GM20000 (cell line): ENCODE measurements at regions not wholly inside any gene's neighbourhood (a gene's known extent, or its start where the extent isn't known, plus 50 kb on each side); places are given as distances from the start of the nearest gene placed in this dataset.
"Not testable (repeated sequence)": the region's sequence is repeated elsewhere in the genome, so short reads cannot be mapped to it uniquely, and the experiment has no call there.

Experiments
- DNase-seq: peaks from one replicate; pipeline ENCODE4 v3.0.0; 2012; ENCODE audit warnings: low spot score
- TF ChIP-seq, protein P1 (sequence below): IDR thresholded peaks from 2 replicates; pipeline ENCODE4 v1.5.1; 2012; ENCODE audit warnings: mild to moderate bottlenecking, control low read depth; ENCODE audit errors: extremely low read depth, missing control alignments

GRCh38 chr10:94146313-94146712 is 152.6 kb downstream of the PLCE1 start:
- TF ChIP-seq, protein P1, sequence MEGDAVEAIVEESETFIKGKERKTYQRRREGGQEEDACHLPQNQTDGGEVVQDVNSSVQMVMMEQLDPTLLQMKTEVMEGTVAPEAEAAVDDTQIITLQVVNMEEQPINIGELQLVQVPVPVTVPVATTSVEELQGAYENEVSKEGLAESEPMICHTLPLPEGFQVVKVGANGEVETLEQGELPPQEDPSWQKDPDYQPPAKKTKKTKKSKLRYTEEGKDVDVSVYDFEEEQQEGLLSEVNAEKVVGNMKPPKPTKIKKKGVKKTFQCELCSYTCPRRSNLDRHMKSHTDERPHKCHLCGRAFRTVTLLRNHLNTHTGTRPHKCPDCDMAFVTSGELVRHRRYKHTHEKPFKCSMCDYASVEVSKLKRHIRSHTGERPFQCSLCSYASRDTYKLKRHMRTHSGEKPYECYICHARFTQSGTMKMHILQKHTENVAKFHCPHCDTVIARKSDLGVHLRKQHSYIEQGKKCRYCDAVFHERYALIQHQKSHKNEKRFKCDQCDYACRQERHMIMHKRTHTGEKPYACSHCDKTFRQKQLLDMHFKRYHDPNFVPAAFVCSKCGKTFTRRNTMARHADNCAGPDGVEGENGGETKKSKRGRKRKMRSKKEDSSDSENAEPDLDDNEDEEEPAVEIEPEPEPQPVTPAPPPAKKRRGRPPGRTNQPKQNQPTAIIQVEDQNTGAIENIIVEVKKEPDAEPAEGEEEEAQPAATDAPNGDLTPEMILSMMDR = no peak
- no peak for DNase-seq

GRCh38 chr10:94146746-94147145 is 153.0 kb downstream of the PLCE1 start:
- TF ChIP-seq, protein P1 = no peak
- DNase-seq = no peak

DNA sequence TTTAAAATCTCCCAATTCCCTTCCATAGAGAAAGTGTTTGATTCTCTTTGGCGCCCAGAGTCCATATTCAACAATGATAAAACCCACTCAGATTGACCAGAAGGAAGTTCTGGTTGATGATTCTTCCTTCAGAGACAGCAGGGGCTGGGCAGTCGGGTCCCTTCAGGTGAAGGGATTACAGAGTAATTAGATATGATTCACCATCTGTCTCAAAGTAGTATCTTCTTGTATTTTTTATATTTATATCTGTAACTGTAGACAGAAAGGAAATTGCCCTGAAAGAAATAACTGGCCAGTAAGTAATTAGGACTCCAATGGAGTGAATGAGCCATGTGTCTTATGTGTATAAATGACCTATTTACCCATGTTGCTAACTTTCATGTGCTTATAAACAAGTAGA is 156.0 kb downstream of the PLCE1 start:
- TF ChIP-seq, protein P1 = no peak
- no peak for DNase-seq

DNA sequence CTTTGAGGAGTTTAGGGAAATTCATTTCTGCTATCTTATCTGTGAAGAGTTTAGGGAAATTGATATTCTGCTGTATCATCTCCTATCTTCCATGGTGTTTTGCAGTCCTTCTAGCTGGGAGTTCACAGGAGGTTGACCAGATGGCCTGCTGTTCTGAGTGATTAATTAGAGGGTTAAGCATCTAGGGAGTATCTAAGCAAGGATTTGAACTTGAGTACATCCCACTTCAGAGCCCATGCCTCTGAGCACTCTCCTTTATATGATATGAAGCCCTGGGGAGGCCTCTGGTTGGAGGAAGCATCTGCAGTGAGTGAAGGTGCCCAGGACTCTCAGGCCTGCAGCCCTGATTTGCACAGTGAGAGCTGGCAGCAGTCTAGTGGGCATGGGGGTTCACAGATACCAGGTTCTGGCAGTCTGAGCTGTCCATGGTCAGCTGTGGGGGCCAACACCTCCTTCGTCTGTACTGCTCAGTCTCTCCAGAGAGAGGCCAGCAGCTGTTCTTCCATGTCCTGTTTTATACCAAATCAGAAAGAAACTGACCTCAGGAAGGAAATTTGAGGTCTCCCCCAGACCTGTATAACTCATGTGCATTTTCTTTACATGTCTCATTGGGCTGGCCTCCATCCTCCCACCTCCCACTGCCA is 156.9 kb downstream of the PLCE1 start:
- TF ChIP-seq, protein P1 = no peak
- no peak for DNase-seq

DNA sequence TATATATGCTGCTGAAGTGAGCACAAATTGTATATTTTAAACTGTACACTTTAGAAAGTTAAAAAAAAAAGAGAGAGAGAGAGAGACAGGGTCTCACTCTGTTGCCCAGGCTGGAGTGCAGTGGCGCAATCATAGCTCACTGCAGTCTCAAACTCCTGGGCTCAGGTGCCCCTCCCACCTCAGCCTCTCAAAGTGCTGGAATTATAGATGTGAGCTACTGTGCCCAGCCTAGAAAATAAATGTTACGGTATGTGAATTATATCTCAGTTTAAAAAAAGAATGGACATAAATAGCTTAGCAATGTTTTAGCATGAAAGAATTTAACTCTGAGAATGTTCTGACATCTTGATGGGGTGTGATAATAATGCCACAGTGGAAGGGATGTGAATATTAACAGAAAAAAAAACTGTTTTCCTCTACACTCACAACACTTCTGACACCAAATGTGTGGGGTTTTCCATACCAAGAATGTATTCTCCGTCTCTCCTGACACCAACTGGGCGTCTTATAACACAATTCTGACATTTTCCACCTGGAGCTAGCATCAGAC is 162.1 kb downstream of the PLCE1 start:
- DNase-seq = no peak
- TF ChIP-seq, protein P1 = no peak

DNA sequence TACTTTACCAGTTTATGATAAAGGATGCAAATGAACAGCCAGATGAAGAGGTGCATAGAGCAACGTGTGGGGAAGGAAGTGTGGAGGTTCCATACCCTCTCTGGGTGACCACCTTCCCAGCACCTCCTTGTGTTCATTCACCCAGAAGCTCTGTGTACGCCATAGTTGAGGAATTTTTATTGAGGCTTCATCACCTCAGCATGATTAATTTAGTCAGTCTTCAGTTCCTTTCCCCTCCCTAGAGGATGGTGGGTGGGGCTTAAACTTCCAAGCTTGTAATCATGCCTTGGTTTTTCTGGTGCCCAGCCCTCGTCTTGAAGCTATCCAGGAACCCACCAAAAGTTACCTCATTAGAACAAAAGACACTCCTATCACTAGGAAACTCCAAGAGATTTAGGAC is 162.7 kb downstream of the PLCE1 start:
- TF ChIP-seq, protein P1 = no peak

GRCh38 chr10:94165158-94165611 is 171.5 kb downstream of the PLCE1 start:
- DNase-seq = not testable (repeated sequence)

More for the DNA sequence above, 162.7 kb downstream of the PLCE1 start:
- DNase-seq = no peak

- TF ChIP-seq, protein P1 = no peak
- DNase-seq = no peak
Measured at GRCh38 chr10:94172332-94172731, 178.6 kb downstream of the PLCE1 start.
